ENCODE measurements at regions not wholly inside any gene's neighbourhood (a gene's known extent, or its start where the extent isn't known, plus 50 kb on each side); places are given as distances from the start of the nearest gene placed in this dataset.

GRCh38 chr1:58992643-58993042 is 208.8 kb upstream of the JUN start:
- TF ChIP-seq YY1 (IDR thresholded peaks at IDR 0.05; ENCODE audit: insufficient read depth, insufficient read length) (no peak), ZNF274 (IDR thresholded peaks at IDR 0.05; ENCODE audit: low read depth, low read length) (no peak), SUZ12 (IDR thresholded peaks at IDR 0.05; ENCODE audit: extremely low read depth, insufficient read depth, insufficient read length) (no peak)
